ENCODE measurements at regions not wholly inside any gene's neighbourhood (a gene's known extent, or its start where the extent isn't known, plus 50 kb on each side); places are given as distances from the start of the nearest gene placed in this dataset.

DNA sequence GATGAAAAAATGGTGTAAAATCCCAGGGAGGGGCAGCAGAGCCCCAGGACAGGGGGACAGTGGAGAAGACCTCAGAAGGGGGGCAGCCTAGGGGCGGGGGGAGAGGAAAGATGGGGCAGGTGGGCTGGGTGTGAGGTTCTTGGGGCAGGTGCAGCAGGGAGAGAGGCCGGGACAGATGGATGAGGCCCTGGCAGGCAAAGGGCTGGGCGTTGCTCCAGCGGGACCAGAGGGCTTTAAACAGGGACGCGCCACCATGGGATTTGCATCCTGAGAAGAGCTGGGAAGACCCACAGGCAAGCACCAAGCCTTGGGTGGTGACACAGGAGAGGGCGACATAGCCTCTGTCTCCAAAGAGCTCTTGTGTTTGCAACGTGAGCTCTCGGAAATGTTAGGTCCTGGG, 1342.8 kb downstream of the TBC1D22A start:
- TF ChIP-seq EP300 (IDR thresholded peaks at IDR 0.05): no peak
- TF ChIP-seq, protein P1, sequence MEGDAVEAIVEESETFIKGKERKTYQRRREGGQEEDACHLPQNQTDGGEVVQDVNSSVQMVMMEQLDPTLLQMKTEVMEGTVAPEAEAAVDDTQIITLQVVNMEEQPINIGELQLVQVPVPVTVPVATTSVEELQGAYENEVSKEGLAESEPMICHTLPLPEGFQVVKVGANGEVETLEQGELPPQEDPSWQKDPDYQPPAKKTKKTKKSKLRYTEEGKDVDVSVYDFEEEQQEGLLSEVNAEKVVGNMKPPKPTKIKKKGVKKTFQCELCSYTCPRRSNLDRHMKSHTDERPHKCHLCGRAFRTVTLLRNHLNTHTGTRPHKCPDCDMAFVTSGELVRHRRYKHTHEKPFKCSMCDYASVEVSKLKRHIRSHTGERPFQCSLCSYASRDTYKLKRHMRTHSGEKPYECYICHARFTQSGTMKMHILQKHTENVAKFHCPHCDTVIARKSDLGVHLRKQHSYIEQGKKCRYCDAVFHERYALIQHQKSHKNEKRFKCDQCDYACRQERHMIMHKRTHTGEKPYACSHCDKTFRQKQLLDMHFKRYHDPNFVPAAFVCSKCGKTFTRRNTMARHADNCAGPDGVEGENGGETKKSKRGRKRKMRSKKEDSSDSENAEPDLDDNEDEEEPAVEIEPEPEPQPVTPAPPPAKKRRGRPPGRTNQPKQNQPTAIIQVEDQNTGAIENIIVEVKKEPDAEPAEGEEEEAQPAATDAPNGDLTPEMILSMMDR (IDR thresholded peaks at IDR 0.05): no peak

Data from tibial nerve (tissue), 4 donors.